ENCODE measurements at regions not wholly inside any gene's neighbourhood (a gene's known extent, or its start where the extent isn't known, plus 50 kb on each side); places are given as distances from the start of the nearest gene placed in this dataset.
"Not testable (repeated sequence)": the region's sequence is repeated elsewhere in the genome, so short reads cannot be mapped to it uniquely, and the experiment has no call there.

DNA sequence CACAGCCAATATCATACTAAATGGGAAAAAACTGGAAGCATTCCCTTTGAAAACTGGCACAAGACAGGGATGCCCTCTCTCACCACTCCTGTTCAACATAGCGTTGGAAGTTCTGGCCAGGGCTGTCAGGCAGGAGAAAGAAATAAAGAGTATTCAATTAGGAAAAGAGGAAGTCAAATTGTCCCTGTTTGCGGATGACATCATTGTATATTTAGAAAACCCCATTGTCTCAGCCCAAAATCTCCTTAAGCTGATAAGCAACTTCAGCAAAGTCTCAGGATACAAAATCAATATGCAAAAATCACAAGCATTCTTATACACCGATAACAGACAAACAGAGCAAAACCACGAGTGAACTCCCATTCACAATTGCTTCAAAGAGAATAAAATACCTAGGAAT is 283.4 kb downstream of the TSN start:
- TF ChIP-seq CTCF (IDR thresholded peaks at IDR 0.05; ENCODE audit: low read depth, low read length); EZH2phosphoT487 (IDR thresholded peaks at IDR 0.05; ENCODE audit: low read depth): not testable (repeated sequence)

All from OCI-LY3 (cell line).